ENCODE measurements at regions not wholly inside any gene's neighbourhood (a gene's known extent, or its start where the extent isn't known, plus 50 kb on each side); places are given as distances from the start of the nearest gene placed in this dataset.

DNA sequence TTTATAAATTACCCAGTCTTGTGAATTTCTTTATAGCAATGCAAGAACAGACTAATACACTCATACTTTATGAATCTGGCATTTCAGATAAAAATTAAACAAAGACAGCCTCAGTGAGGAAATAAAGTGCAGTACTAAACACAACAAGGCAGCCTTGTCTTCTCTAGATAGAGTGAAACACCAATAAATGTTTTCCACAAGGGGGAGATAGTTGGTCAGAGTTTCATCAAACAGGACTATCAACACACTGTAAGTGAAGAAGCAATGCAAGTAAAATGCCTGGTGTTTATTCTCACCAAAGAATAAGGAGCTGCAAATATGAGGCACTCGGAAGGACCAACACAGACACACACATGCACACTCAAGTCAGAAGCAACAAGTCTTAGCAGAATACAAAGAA, 62.8 kb downstream of the FAM9B start:
- Histone ChIP-seq H3K9me3 (replicated peaks; ENCODE audit: low read length) (no peaks in the 10 kb centered on the region), H3K27me3 (ENCODE audit: control insufficient read depth, insufficient read depth, low read length) (no peaks in the 10 kb centered on the region), H3K4me1 (ENCODE audit: control insufficient read depth, insufficient read depth, low read length) (no peaks in the 10 kb centered on the region), H3K9ac (ENCODE audit: low read depth, low read length) (no peak overlapping the region), H3K4me3 (ENCODE audit: low read length) (no peak overlapping the region), H3K4me2 (ENCODE audit: low read length) (no peak overlapping the region), H3K36me3 (ENCODE audit: insufficient read depth, low read length) (no peaks in the 10 kb centered on the region)

DNA sequence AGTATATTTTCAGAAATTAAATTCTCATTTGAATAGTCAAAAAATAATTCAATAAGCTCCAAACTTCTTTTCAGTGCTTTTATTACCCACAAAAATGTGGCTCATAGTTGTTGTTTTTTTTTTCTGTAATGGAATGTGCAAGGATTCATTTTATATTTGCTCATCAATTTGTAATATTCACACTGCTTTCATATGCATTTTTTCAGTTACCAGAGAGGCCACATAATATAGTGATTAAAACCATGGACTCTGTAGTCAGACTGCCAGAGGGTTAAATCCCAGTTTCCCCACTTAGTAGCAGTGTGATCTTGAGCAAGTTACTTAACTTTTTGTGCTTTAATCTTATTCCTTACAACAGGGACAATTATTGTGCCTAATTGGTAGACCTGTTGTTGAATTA, 64.5 kb downstream of the FAM9B start:
- no peak overlapping the region for H3K4me3 ChIP-seq (ENCODE audit: low read length)
- H3K9ac ChIP-seq (ENCODE audit: low read depth, low read length): no peak overlapping the region
- H3K27me3 ChIP-seq (ENCODE audit: control insufficient read depth, insufficient read depth, low read length): no peaks in the 10 kb centered on the region

GRCh38 chrX:8967461-8967860, 66.5 kb downstream of the FAM9B start:
- no peaks in the 10 kb centered on the region for H3K36me3 ChIP-seq (ENCODE audit: insufficient read depth, low read length)
- no peaks in the 10 kb centered on the region for H3K27me3 ChIP-seq (ENCODE audit: control insufficient read depth, insufficient read depth, low read length)
- no peak overlapping the region for H3K4me2 ChIP-seq (ENCODE audit: low read length)
- no peak overlapping the region for H3K9ac ChIP-seq (ENCODE audit: low read depth, low read length)
- H3K9me3 ChIP-seq (replicated peaks; ENCODE audit: low read length): no peaks in the 10 kb centered on the region
- no peaks in the 10 kb centered on the region for H3K4me1 ChIP-seq (ENCODE audit: control insufficient read depth, insufficient read depth, low read length)
- no peak overlapping the region for H3K4me3 ChIP-seq (ENCODE audit: low read length)

More for the DNA sequence above, 64.5 kb downstream of the FAM9B start:
- H3K36me3 ChIP-seq (ENCODE audit: insufficient read depth, low read length): no peaks in the 10 kb centered on the region
- H3K4me1 ChIP-seq (ENCODE audit: control insufficient read depth, insufficient read depth, low read length): no peaks in the 10 kb centered on the region
- no peak overlapping the region for H3K4me2 ChIP-seq (ENCODE audit: low read length)
- H3K9me3 ChIP-seq (replicated peaks; ENCODE audit: low read length): no peaks in the 10 kb centered on the region

- no peaks in the 10 kb centered on the region for H3K27me3 ChIP-seq (ENCODE audit: control insufficient read depth, insufficient read depth, low read length)
- no peaks in the 10 kb centered on the region for H3K9me3 ChIP-seq (replicated peaks; ENCODE audit: low read length)
- no peak overlapping the region for H3K4me3 ChIP-seq (ENCODE audit: low read length)
- H3K36me3 ChIP-seq (ENCODE audit: insufficient read depth, low read length): no peaks in the 10 kb centered on the region
- no peaks in the 10 kb centered on the region for H3K4me1 ChIP-seq (ENCODE audit: control insufficient read depth, insufficient read depth, low read length)
- no peak overlapping the region for H3K4me2 ChIP-seq (ENCODE audit: low read length)
- no peak overlapping the region for H3K9ac ChIP-seq (ENCODE audit: low read depth, low read length)
Observed at GRCh38 chrX:8960957-8961468, 72.9 kb downstream of the FAM9B start.

- Histone ChIP-seq H3K27me3 (ENCODE audit: control insufficient read depth, insufficient read depth, low read length) (no peaks in the 10 kb centered on the region), H3K36me3 (ENCODE audit: insufficient read depth, low read length) (no peaks in the 10 kb centered on the region), H3K4me2 (ENCODE audit: low read length) (no peak overlapping the region), H3K9ac (ENCODE audit: low read depth, low read length) (no peak overlapping the region), H3K4me1 (ENCODE audit: control insufficient read depth, insufficient read depth, low read length) (no peaks in the 10 kb centered on the region), H3K9me3 (replicated peaks; ENCODE audit: low read length) (no peaks in the 10 kb centered on the region), H3K4me3 (ENCODE audit: low read length) (no peak overlapping the region)
Observed at GRCh38 chrX:8955511-8955910, 78.4 kb downstream of the FAM9B start.

- Histone ChIP-seq H3K27me3 (ENCODE audit: control insufficient read depth, insufficient read depth, low read length) (no peaks in the 10 kb centered on the region), H3K9ac (ENCODE audit: low read depth, low read length) (no peak overlapping the region), H3K4me3 (ENCODE audit: low read length) (no peak overlapping the region), H3K36me3 (ENCODE audit: insufficient read depth, low read length) (no peaks in the 10 kb centered on the region), H3K4me2 (ENCODE audit: low read length) (no peak overlapping the region), H3K4me1 (ENCODE audit: control insufficient read depth, insufficient read depth, low read length) (no peaks in the 10 kb centered on the region), H3K9me3 (replicated peaks; ENCODE audit: low read length) (no peaks in the 10 kb centered on the region)
Observed at GRCh38 chrX:8946563-8946962, 87.4 kb downstream of the FAM9B start.

DNA sequence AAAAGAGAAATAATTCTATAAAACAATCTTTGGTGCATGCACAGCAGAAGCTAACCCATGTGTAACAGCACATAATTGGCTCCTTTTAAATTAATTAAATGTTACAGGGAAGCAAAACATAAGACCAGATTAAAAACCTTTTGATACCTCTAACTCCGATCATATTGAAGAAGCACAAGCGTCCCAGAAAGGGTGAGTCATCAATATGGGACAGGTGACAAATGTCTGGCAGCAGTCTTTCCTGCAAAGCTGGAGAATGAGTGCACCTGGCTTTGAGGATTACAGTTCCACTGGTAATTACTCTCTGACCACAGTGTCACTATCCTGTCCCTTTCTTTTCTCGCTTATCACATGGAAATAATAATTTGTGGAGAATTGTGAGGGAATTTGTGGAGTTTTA, 94.6 kb downstream of the FAM9B start:
- H3K9me3 ChIP-seq (replicated peaks; ENCODE audit: low read length): no peaks in the 10 kb centered on the region
- H3K36me3 ChIP-seq (ENCODE audit: insufficient read depth, low read length): no peaks in the 10 kb centered on the region
- H3K4me2 ChIP-seq (ENCODE audit: low read length): no peak overlapping the region
- H3K27me3 ChIP-seq (ENCODE audit: control insufficient read depth, insufficient read depth, low read length): no peaks in the 10 kb centered on the region
- no peak overlapping the region for H3K9ac ChIP-seq (ENCODE audit: low read depth, low read length)
- H3K4me1 ChIP-seq (ENCODE audit: control insufficient read depth, insufficient read depth, low read length): no peaks in the 10 kb centered on the region
- H3K4me3 ChIP-seq (ENCODE audit: low read length): no peak overlapping the region

GRCh38 chrX:8927701-8928100, 106.2 kb downstream of the FAM9B start:
- Histone ChIP-seq H3K27me3 (ENCODE audit: control insufficient read depth, insufficient read depth, low read length) (no peaks in the 10 kb centered on the region), H3K4me2 (ENCODE audit: low read length) (no peak overlapping the region), H3K9ac (ENCODE audit: low read depth, low read length) (no peak overlapping the region), H3K4me1 (ENCODE audit: control insufficient read depth, insufficient read depth, low read length) (no peaks in the 10 kb centered on the region), H3K4me3 (ENCODE audit: low read length) (no peak overlapping the region), H3K9me3 (replicated peaks; ENCODE audit: low read length) (no peaks in the 10 kb centered on the region), H3K36me3 (ENCODE audit: insufficient read depth, low read length) (no peaks in the 10 kb centered on the region)

DNA sequence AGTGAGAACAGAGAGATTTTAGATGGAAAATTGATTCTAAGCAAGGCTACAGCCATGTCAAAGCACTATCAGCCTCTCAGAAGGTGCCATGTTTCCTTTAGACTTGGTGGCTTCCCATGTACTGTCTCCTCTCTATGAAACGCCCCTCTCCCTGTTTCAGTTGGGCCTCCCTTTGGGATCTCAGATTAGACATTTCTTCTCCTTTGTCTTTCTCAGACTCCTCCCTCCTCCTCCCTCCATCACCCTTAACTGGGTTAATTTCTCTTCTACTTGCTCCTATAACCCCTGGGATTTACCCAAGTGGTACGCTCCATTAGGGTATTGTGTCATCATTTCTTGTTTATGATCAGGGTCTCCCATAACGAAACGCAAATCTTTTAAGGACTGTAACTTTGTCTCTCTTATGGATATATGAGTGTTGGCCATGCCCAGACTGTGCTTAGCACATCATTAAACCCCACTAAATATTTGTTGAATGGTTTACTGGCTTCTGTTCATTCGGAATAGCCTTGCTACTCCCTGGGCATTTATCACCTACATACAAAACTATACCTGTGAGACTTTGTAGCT, 106.8 kb downstream of the FAM9B start:
- H3K9me3 ChIP-seq (replicated peaks; ENCODE audit: low read length): no peaks in the 10 kb centered on the region
- no peaks in the 10 kb centered on the region for H3K27me3 ChIP-seq (ENCODE audit: control insufficient read depth, insufficient read depth, low read length)
- no peak overlapping the region for H3K4me3 ChIP-seq (ENCODE audit: low read length)
- H3K4me2 ChIP-seq (ENCODE audit: low read length): no peak overlapping the region
- H3K4me1 ChIP-seq (ENCODE audit: control insufficient read depth, insufficient read depth, low read length): no peaks in the 10 kb centered on the region
- no peak overlapping the region for H3K9ac ChIP-seq (ENCODE audit: low read depth, low read length)
- no peaks in the 10 kb centered on the region for H3K36me3 ChIP-seq (ENCODE audit: insufficient read depth, low read length)

- Histone ChIP-seq H3K27me3 (ENCODE audit: control insufficient read depth, insufficient read depth, low read length) (no peaks in the 10 kb centered on the region), H3K9me3 (replicated peaks; ENCODE audit: low read length) (no peaks in the 10 kb centered on the region), H3K36me3 (ENCODE audit: insufficient read depth, low read length) (no peaks in the 10 kb centered on the region), H3K4me1 (ENCODE audit: control insufficient read depth, insufficient read depth, low read length) (no peaks in the 10 kb centered on the region), H3K4me3 (ENCODE audit: low read length) (no peak overlapping the region), H3K4me2 (ENCODE audit: low read length) (no peak overlapping the region), H3K9ac (ENCODE audit: low read depth, low read length) (no peak overlapping the region)
Observed at GRCh38 chrX:8921615-8922014, 112.3 kb downstream of the FAM9B start.

GRCh38 chrX:8919801-8920200, 114.1 kb downstream of the FAM9B start:
- Histone ChIP-seq H3K36me3 (ENCODE audit: insufficient read depth, low read length) (no peaks in the 10 kb centered on the region), H3K9me3 (replicated peaks; ENCODE audit: low read length) (no peaks in the 10 kb centered on the region), H3K4me2 (ENCODE audit: low read length) (no peak overlapping the region), H3K27me3 (ENCODE audit: control insufficient read depth, insufficient read depth, low read length) (no peaks in the 10 kb centered on the region), H3K9ac (ENCODE audit: low read depth, low read length) (no peak overlapping the region), H3K4me3 (ENCODE audit: low read length) (no peak overlapping the region), H3K4me1 (ENCODE audit: control insufficient read depth, insufficient read depth, low read length) (no peaks in the 10 kb centered on the region)

DNA sequence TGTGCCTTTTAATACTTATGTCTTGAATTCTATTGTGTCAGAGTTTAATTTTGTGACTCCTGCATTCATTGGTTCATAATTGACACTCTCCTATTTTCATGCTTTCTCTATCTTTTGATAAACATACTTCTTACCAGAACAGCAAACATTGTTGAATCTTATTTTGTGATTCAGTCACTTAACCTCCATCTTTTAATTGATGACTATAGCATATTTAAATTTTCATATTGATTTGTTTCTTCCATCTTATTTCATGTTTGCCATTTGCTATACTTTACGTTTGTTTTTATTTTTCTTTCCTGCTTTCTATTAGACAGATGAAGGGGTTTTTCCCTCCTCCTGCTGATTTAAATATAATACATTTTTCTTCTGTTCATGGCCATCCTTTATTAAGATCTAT, 115.5 kb upstream of the FAM9A start:
- Histone ChIP-seq H3K27me3 (ENCODE audit: control insufficient read depth, insufficient read depth, low read length) (no peaks in the 10 kb centered on the region), H3K4me2 (ENCODE audit: low read length) (no peak overlapping the region), H3K36me3 (ENCODE audit: insufficient read depth, low read length) (no peaks in the 10 kb centered on the region), H3K9me3 (replicated peaks; ENCODE audit: low read length) (no peaks in the 10 kb centered on the region), H3K4me3 (ENCODE audit: low read length) (no peak overlapping the region), H3K9ac (ENCODE audit: low read depth, low read length) (no peak overlapping the region), H3K4me1 (ENCODE audit: control insufficient read depth, insufficient read depth, low read length) (no peaks in the 10 kb centered on the region)
